ENCODE measurements at regions not wholly inside any gene's neighbourhood (a gene's known extent, or its start where the extent isn't known, plus 50 kb on each side); places are given as distances from the start of the nearest gene placed in this dataset.

DNA sequence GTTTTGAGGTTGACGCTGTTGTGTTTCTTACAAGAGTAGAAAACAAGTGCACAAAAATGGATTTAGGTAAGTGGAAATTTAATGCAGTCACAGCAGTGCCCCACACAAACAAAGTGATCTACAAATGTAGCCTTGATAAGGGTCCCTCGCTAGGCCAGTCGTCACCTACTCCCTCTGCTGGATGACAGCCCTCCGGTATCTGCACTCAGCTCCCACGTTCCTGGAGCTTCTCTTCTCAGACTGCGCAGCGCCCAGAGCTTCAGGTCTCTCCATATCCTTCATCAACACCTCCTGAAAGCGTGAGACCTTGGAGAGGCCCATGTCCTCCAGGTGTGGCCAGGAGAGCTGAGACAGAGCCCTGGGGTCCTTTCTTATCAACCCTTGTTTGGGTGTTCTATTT, 58.3 kb upstream of the MAP3K4 start:
- TF ChIP-seq CTCF (IDR thresholded peaks at IDR 0.05) (no peak), EP300 (IDR thresholded peaks at IDR 0.05) (no peak)

All from suprapubic skin (tissue), 3 donors.